Fibroblast of lung (primary cell): ENCODE measurements at regions not wholly inside any gene's neighbourhood (a gene's known extent, or its start where the extent isn't known, plus 50 kb on each side); places are given as distances from the start of the nearest gene placed in this dataset.

ENCODE experiments used
- CTCF ChIP-seq, 2 donors: IDR thresholded peaks in 1 of 2; conservative IDR thresholded peaks in 1 of 2; 1 replicate in 1 of 2; 2 replicates in 1 of 2; pipeline ENCODE4 v1.5.1; 2011 to 2012; ENCODE audit warnings: low read length in 2 of 2, control low read depth in 1 of 2, inconsistent platforms in 1 of 2, low read depth in 1 of 2, mild to moderate bottlenecking in 1 of 2
- EZH2 ChIP-seq: IDR thresholded peaks from 2 replicates; pipeline ENCODE4 v1.5.1; 2012; ENCODE audit warnings: low read length, control low read depth, mild to moderate bottlenecking; ENCODE audit errors: missing control alignments

DNA sequence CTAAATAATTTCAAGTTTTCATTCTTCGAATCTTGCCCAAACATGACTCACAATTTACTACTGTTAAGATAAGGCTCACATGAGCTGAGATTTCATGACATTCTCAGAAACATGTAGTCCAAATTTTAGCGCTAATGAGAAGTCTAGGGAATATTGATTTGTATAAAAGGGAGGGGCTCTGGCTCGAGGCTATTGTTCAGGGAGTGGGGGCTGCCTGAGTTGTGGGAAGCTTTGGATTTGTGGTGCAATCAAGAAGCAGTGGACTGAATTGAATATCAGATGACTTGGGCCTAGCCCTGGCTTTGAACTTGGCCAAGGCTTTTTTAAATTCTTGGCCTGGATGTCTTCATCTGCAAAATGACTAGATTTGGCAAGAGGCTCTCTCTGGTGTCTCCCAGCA, 674.9 kb upstream of the FANCL start:
- no peak for TF ChIP-seq CTCF (conservative IDR thresholded peaks at IDR 0.05 in 1 of 2, IDR thresholded peaks at IDR 0.05 in 1 of 2; ENCODE audit: low read depth in 1 of 2, low read length in 2 of 2)
- no peak for TF ChIP-seq EZH2
